Upper lobe of left lung (tissue), 6 donors: ENCODE measurements at regions not wholly inside any gene's neighbourhood (a gene's known extent, or its start where the extent isn't known, plus 50 kb on each side); places are given as distances from the start of the nearest gene placed in this dataset.

Source experiments
- ATAC-seq, 2 donors: fragments of 200-7000 bp; cut with Tn5 transposase; one replicate each; pipeline ENCODE4 v1.9.1; 2022; ENCODE audit warnings: mild to moderate bottlenecking in 2 of 2, moderate library complexity in 2 of 2; ENCODE audit not compliant: low FRiP score in 2 of 2
- DNase-seq, 2 donors: peaks; one replicate each; pipeline ENCODE4 v3.0.0-alpha.2; 2019 to 2020
- H3K27ac ChIP-seq, 4 donors: fragments of 200-600 bp; sonication (generic); one replicate each; pipeline ENCODE4 v1.5.1; 2016 to 2019
- H3K27me3 ChIP-seq, 4 donors: fragments of 200-600 bp; sonication (generic); one replicate each; pipeline ENCODE4 v1.5.1; 2017 to 2019
- H3K36me3 ChIP-seq, 4 donors: fragments of 200-600 bp; sonication (generic); one replicate each; pipeline ENCODE4 v1.5.1; 2016 to 2019
- H3K4me1 ChIP-seq, 4 donors: fragments of 200-600 bp; sonication (generic); one replicate each; pipeline ENCODE4 v1.5.1; 2018 to 2019
- H3K4me3 ChIP-seq, 4 donors: fragments of 200-600 bp; sonication (generic); one replicate each; pipeline ENCODE4 v1.5.1; 2017 to 2019; ENCODE audit warnings: mild to moderate bottlenecking in 2 of 4, moderate library complexity in 1 of 4
- H3K9me3 ChIP-seq, 4 donors: fragments of 200-600 bp; sonication (generic); one replicate each; pipeline ENCODE4 v1.5.1; 2018 to 2019
- CTCF ChIP-seq, 6 experiments: fragments of 450-650 bp in 4 of 6; fragments of 200-600 bp in 2 of 6; sonication (generic) in 2 of 6; IDR thresholded peaks; one replicate each; pipeline ENCODE4 v1.5.1; 2016 to 2019; ENCODE audit warnings: antibody characterized with exemption in 6 of 6
- EP300 ChIP-seq, 4 donors: sonication (generic); formaldehyde crosslinking; IDR thresholded peaks; one replicate each; pipeline ENCODE4 v1.5.1; 2017; ENCODE audit warnings: antibody characterized with exemption in 4 of 4, control low read depth in 2 of 4
- POLR2A ChIP-seq, 4 donors: fragments of 450-650 bp; IDR thresholded peaks; one replicate each; pipeline ENCODE4 v1.5.1; 2016 to 2017; ENCODE audit warnings: antibody characterized with exemption in 4 of 4, mild to moderate bottlenecking in 2 of 4
- POLR2AphosphoS5 ChIP-seq, 2 donors: sonication (generic); formaldehyde crosslinking; IDR thresholded peaks; one replicate each; pipeline ENCODE4 v1.5.1; 2017; ENCODE audit warnings: antibody characterized with exemption in 2 of 2
- WGBS, 2 donors: methylation state at CpG; one replicate each; pipeline ENCODE4 v1.1.5; 2017 to 2018; 5-methylcytosine and 5-hydroxymethylcytosine counted together
- donor health status: DM: no; HTN: no; CAD: no; lungs with moderate emphysema.
- donor health status: DM: no; HTN: yes; CAD: no; lungs with severe emphysema.

GRCh38 chr15:35626571-35627318, 80.8 kb upstream of the DPH6 start:
- Histone ChIP-seq H3K9me3 (no peaks in the 10 kb centered on the region), H3K27me3 (no peaks in the 10 kb centered on the region), H3K36me3 (no peaks in the 10 kb centered on the region), H3K4me3 (no peak overlapping the region), H3K4me1 (peaks cover 0 to 11% (median 6%) of the 10 kb centered on the region in 4 donors), H3K27ac (no peak overlapping the region)
- no peak for ATAC-seq
- 32 to 37% methylated on average over 7 of the region's 7 CpGs for WGBS, 2 donors
- TF ChIP-seq CTCF (IDR thresholded peaks at IDR 0.05) (no peak), POLR2AphosphoS5 (IDR thresholded peaks at IDR 0.05) (no peak), POLR2A (IDR thresholded peaks at IDR 0.05) (no peak), EP300 (IDR thresholded peaks at IDR 0.05) (no peak)
- no peak for DNase-seq

GRCh38 chr15:35627696-35628095, 81.7 kb upstream of the DPH6 start:
- H3K36me3 ChIP-seq = no peaks in the 10 kb centered on the region
- no peaks in the 10 kb centered on the region for H3K27me3 ChIP-seq
- 65 to 72% methylated on average over 2 of the region's 2 CpGs for WGBS, 2 donors
- no peak overlapping the region for H3K4me3 ChIP-seq
- H3K9me3 ChIP-seq = no peaks in the 10 kb centered on the region
- H3K4me1 ChIP-seq = peaks cover 0 to 11% (median 6%) of the 10 kb centered on the region in 4 donors
- TF ChIP-seq POLR2A (IDR thresholded peaks at IDR 0.05) (no peak), POLR2AphosphoS5 (IDR thresholded peaks at IDR 0.05) (no peak), CTCF (IDR thresholded peaks at IDR 0.05) (no peak), EP300 (IDR thresholded peaks at IDR 0.05) (no peak)
- DNase-seq (no peak), ATAC-seq (no peak)
- H3K27ac ChIP-seq = no peak overlapping the region

GRCh38 chr15:35629766-35630165, 83.8 kb upstream of the DPH6 start:
- DNase-seq = no peak
- peaks cover 0 to 11% (median 6%) of the 10 kb centered on the region in 4 donors for H3K4me1 ChIP-seq
- H3K9me3 ChIP-seq = no peaks in the 10 kb centered on the region
- no peaks in the 10 kb centered on the region for H3K27me3 ChIP-seq
- H3K36me3 ChIP-seq = no peaks in the 10 kb centered on the region
- 58 to 70% methylated on average over 3 of the region's 3 CpGs for WGBS, 2 donors
- TF ChIP-seq CTCF (IDR thresholded peaks at IDR 0.05) (no peak), EP300 (IDR thresholded peaks at IDR 0.05) (no peak), POLR2A (IDR thresholded peaks at IDR 0.05) (no peak), POLR2AphosphoS5 (IDR thresholded peaks at IDR 0.05) (no peak)
- no peak for ATAC-seq
- no peak overlapping the region for H3K27ac ChIP-seq
- H3K4me3 ChIP-seq = no peak overlapping the region

GRCh38 chr15:35630532-35630931, 84.6 kb upstream of the DPH6 start:
- H3K4me3 ChIP-seq = no peak overlapping the region
- 46 to 51% methylated on average over 3 of the region's 3 CpGs for WGBS, 2 donors
- peaks cover 0 to 11% (median 4%) of the 10 kb centered on the region in 4 donors for H3K4me1 ChIP-seq
- no peaks in the 10 kb centered on the region for H3K36me3 ChIP-seq
- TF ChIP-seq POLR2AphosphoS5 (IDR thresholded peaks at IDR 0.05) (no peak), EP300 (IDR thresholded peaks at IDR 0.05) (peak in 1 of 4 donors; percentile 14)
- H3K27ac ChIP-seq = no peak overlapping the region
- ATAC-seq = peak; percentile 50 to 51
- no peaks in the 10 kb centered on the region for H3K9me3 ChIP-seq
- peak in 1 of 2 donors; percentile 44 for DNase-seq
- no peaks in the 10 kb centered on the region for H3K27me3 ChIP-seq

GRCh38 chr15:35630985-35631384, 85.0 kb upstream of the DPH6 start:
- ATAC-seq (no peak), DNase-seq (peak in 1 of 2 donors; percentile 34)
- H3K4me3 ChIP-seq = no peak overlapping the region
- no peaks in the 10 kb centered on the region for H3K36me3 ChIP-seq
- H3K9me3 ChIP-seq = no peaks in the 10 kb centered on the region
- 51 to 68% methylated on average over 3 of the region's 3 CpGs for WGBS, 2 donors
- peaks cover 0 to 11% (median 4%) of the 10 kb centered on the region in 4 donors for H3K4me1 ChIP-seq
- TF ChIP-seq POLR2AphosphoS5 (IDR thresholded peaks at IDR 0.05) (no peak), EP300 (IDR thresholded peaks at IDR 0.05) (no peak), CTCF (IDR thresholded peaks at IDR 0.05) (no peak), POLR2A (IDR thresholded peaks at IDR 0.05) (no peak)
- no peaks in the 10 kb centered on the region for H3K27me3 ChIP-seq
- H3K27ac ChIP-seq = no peak overlapping the region
